ENCODE measurements at regions not wholly inside any gene's neighbourhood (a gene's known extent, or its start where the extent isn't known, plus 50 kb on each side); places are given as distances from the start of the nearest gene placed in this dataset.

GRCh38 chr11:11740836-11741235 lies 100.9 kb upstream of the USP47 start:
- DNase-seq (ENCODE audit: low read depth): no peak
- Histone ChIP-seq H3K36me3 (ENCODE audit: control insufficient read depth, insufficient read depth, low read length) (no peaks in the 10 kb centered on the region), H3K4me3 (ENCODE audit: low read depth, low read length) (no peak overlapping the region), H3K27me3 (ENCODE audit: control insufficient read depth, insufficient read depth, low read length) (no peaks in the 10 kb centered on the region)
- TF ChIP-seq, protein P1, sequence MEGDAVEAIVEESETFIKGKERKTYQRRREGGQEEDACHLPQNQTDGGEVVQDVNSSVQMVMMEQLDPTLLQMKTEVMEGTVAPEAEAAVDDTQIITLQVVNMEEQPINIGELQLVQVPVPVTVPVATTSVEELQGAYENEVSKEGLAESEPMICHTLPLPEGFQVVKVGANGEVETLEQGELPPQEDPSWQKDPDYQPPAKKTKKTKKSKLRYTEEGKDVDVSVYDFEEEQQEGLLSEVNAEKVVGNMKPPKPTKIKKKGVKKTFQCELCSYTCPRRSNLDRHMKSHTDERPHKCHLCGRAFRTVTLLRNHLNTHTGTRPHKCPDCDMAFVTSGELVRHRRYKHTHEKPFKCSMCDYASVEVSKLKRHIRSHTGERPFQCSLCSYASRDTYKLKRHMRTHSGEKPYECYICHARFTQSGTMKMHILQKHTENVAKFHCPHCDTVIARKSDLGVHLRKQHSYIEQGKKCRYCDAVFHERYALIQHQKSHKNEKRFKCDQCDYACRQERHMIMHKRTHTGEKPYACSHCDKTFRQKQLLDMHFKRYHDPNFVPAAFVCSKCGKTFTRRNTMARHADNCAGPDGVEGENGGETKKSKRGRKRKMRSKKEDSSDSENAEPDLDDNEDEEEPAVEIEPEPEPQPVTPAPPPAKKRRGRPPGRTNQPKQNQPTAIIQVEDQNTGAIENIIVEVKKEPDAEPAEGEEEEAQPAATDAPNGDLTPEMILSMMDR (IDR thresholded peaks at IDR 0.05; ENCODE audit: insufficient read depth, low read depth, low read length): no peak
- CTCF ChIA-PET: no interaction called here
- POLR2A ChIA-PET: no interaction called here

- H3K36me3 ChIP-seq (ENCODE audit: control insufficient read depth, insufficient read depth, low read length): no peaks in the 10 kb centered on the region
- ChIA-PET CTCF (no interaction called here), POLR2A (no interaction called here)
- TF ChIP-seq, protein P1 (IDR thresholded peaks at IDR 0.05; ENCODE audit: insufficient read depth, low read depth, low read length): no peak
- no peak for DNase-seq (ENCODE audit: low read depth)
- no peak overlapping the region for H3K4me3 ChIP-seq (ENCODE audit: low read depth, low read length)
- no peaks in the 10 kb centered on the region for H3K27me3 ChIP-seq (ENCODE audit: control insufficient read depth, insufficient read depth, low read length)
Observed at GRCh38 chr11:11740073-11740702, 101.6 kb upstream of the USP47 start.

DNA sequence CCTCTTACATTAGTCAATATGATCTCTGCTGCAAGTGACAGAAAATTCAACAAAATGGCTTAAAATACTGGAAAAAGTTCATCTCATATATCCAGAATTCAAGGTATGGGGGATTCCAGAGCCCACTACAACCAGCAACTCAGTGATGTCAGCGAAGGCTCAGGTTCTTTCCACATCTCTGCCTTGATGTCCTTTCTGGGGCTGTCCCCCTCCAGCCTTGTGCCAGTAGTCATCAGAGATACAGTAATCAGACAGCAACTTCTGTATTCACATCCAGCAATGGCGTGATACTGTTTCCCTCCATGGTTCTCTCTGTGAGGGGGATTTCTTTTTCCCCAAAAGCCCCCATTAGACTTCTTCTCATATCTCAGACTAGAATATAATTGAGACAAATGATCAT lies 103.4 kb upstream of the USP47 start:
- ChIA-PET CTCF (interaction anchor here (0.6 kb wide), 1 partner anchor 234 kb away, joined by 3 read pairs; no protein-coding TSS in a partner anchor), POLR2A (no interaction called here)
- H3K27me3 ChIP-seq (ENCODE audit: control insufficient read depth, insufficient read depth, low read length): no peaks in the 10 kb centered on the region
- TF ChIP-seq, protein P1 (IDR thresholded peaks at IDR 0.05; ENCODE audit: insufficient read depth, low read depth, low read length): no peak
- no peak overlapping the region for H3K4me3 ChIP-seq (ENCODE audit: low read depth, low read length)
- no peak for DNase-seq (ENCODE audit: low read depth)
- no peaks in the 10 kb centered on the region for H3K36me3 ChIP-seq (ENCODE audit: control insufficient read depth, insufficient read depth, low read length)

DNA sequence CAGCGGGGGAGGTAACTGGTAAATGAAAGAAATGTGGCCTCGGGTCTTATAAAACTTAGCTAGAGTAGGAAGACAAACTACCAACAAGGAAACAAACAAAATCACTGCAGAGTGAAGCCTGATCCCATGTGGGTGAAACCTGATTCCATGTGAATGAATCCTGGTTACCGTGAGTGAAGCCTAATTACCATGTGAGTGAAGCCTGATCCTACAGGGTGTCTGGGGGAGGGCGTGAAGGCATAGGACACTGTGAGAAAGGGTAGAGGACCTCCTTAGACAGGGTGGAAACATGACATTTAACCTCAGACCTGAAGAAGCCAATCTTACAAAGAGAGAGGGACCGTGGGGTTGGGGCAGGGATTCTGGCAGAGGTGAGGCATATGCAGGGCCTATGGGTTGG lies 106.2 kb upstream of the USP47 start:
- Histone ChIP-seq H3K36me3 (ENCODE audit: control insufficient read depth, insufficient read depth, low read length) (no peaks in the 10 kb centered on the region), H3K4me3 (ENCODE audit: low read depth, low read length) (no peak overlapping the region), H3K27me3 (ENCODE audit: control insufficient read depth, insufficient read depth, low read length) (no peaks in the 10 kb centered on the region; the same call in 1 of the 2 replicates)
- TF ChIP-seq, protein P1 (IDR thresholded peaks at IDR 0.05; ENCODE audit: insufficient read depth, low read depth, low read length): no peak
- no peak for DNase-seq (ENCODE audit: low read depth)
- POLR2A ChIA-PET: no interaction called here
- CTCF ChIA-PET: no interaction called here

DNA sequence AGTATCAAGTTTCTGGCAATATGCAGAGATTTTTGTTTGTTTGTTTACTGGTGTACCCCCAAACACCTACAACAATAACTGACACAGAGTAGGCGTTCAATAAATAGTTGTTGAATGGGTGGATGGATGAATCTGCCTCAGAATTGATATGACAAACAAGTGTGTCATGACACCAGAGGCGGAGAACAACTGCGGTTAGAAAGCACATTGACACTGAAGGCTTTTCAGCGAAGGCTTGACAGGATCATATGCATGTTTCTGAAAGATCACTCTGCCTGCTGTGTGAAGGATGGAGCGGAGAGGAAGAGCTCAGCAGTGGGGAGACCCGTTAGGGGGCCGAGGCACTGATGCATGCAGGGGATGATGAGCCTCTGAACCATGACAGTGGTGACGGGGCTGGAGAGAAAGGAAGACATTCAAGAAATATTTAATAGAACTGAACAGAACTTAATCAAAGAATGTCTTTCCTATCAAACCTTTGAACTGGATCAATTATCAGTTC lies 108.5 kb upstream of the USP47 start:
- POLR2A ChIA-PET: no interaction called here
- Histone ChIP-seq H3K4me3 (ENCODE audit: low read depth, low read length) (no peak overlapping the region), H3K36me3 (ENCODE audit: control insufficient read depth, insufficient read depth, low read length) (no peaks in the 10 kb centered on the region), H3K27me3 (ENCODE audit: control insufficient read depth, insufficient read depth, low read length) (no peaks in the 10 kb centered on the region; the same call in none of the 2 replicates)
- CTCF ChIA-PET: interaction anchor here (0.6 kb wide), 1 partner anchor 1906 kb away, joined by 3 read pairs; no protein-coding TSS in a partner anchor
- DNase-seq (ENCODE audit: low read depth): no peak
- TF ChIP-seq, protein P1 (IDR thresholded peaks at IDR 0.05; ENCODE audit: insufficient read depth, low read depth, low read length): no peak

Measured in BJ (cell line).